Lower leg skin (tissue), 4 donors: ENCODE measurements at regions not wholly inside any gene's neighbourhood (a gene's known extent, or its start where the extent isn't known, plus 50 kb on each side); places are given as distances from the start of the nearest gene placed in this dataset.

ENCODE experiments used
- DNase-seq, 2 donors: peaks; one replicate each; pipeline ENCODE4 v3.0.0-alpha.2; 2019; ENCODE audit warnings: low spot score in 2 of 2
- H3K4me3 ChIP-seq: fragments of 200-600 bp; sonication (generic); 2 replicates; pipeline ENCODE4 v1.5.1; 2017; ENCODE audit warnings: mild to moderate bottlenecking, low read depth; ENCODE audit not compliant: poor library complexity, severe bottlenecking
- POLR2A ChIP-seq, 2 donors: fragments of 450-650 bp; IDR thresholded peaks; one replicate each; pipeline ENCODE4 v1.6.1; 2016 to 2017; ENCODE audit warnings: antibody characterized with exemption in 2 of 2, mild to moderate bottlenecking in 1 of 2, moderate library complexity in 1 of 2
- WGBS, 2 donors: methylation state at CpG; one replicate each; pipeline ENCODE4 v1.1.5; 2018; 5-methylcytosine and 5-hydroxymethylcytosine counted together
- intact Hi-C: fragments of 100-400 bp; cut with DNase I; formaldehyde crosslinking; loops from one replicate; pipeline ENCODE4 v1.15.0; 2023; ENCODE audit warnings: low total_unique reads
- TF ChIP-seq, protein P1 (sequence below), 3 donors: fragments of 450-650 bp; IDR thresholded peaks; one replicate each; pipeline ENCODE4 v1.5.1; 2016; ENCODE audit warnings: antibody characterized with exemption in 3 of 3, mild to moderate bottlenecking in 3 of 3, moderate library complexity in 2 of 3

DNA sequence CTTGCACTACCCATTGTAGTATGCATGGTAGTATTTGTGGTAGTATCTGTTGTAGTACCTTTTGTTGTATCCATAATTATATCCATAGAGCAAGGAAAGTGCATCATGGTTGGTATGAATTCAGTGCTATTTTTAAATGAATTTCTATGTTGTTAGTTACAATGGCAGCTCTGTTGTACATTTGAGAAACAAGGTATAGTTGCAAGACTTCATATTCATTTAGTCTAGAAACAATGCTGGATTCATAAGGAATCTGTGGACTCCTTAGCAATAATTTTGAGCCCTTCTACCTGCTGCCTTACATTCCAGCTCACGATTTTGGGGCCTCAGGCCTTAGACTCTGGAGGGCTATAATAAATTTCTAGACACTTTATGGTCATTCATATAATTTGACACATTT lies 141.8 kb downstream of the FAM43A start:
- TF ChIP-seq POLR2A (IDR thresholded peaks at IDR 0.05): no peak
- TF ChIP-seq, protein P1, sequence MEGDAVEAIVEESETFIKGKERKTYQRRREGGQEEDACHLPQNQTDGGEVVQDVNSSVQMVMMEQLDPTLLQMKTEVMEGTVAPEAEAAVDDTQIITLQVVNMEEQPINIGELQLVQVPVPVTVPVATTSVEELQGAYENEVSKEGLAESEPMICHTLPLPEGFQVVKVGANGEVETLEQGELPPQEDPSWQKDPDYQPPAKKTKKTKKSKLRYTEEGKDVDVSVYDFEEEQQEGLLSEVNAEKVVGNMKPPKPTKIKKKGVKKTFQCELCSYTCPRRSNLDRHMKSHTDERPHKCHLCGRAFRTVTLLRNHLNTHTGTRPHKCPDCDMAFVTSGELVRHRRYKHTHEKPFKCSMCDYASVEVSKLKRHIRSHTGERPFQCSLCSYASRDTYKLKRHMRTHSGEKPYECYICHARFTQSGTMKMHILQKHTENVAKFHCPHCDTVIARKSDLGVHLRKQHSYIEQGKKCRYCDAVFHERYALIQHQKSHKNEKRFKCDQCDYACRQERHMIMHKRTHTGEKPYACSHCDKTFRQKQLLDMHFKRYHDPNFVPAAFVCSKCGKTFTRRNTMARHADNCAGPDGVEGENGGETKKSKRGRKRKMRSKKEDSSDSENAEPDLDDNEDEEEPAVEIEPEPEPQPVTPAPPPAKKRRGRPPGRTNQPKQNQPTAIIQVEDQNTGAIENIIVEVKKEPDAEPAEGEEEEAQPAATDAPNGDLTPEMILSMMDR (IDR thresholded peaks at IDR 0.05): no peak
- H3K4me3 ChIP-seq: no peak overlapping the region
- 76 to 83% methylated on average over 1 of the region's 1 CpG for WGBS, 2 donors
- intact Hi-C loops: no loop called here
- DNase-seq: no peak

DNA sequence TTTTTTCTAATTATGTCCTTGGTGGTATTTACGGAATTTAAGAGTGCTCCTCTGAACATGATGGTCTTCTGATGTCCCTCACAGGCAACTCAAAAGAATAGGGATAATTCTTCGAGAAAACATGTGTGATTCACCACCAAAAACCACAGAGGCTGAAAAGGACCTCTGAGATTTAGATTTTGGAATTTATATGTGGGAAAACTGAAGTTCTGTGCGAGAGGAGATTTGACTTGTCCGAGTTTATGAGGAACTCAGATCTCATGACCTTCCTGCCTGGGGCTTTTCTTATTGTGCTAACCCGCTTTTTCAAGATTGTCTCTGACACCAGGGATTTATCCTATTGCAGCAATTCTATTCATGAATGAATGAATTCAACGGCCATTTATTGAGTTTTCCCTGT lies 142.4 kb downstream of the FAM43A start:
- DNase-seq: no peak
- 81 to 84% methylated on average over 6 of the region's 6 CpGs for WGBS, 2 donors
- intact Hi-C loops: no loop called here
- no peak overlapping the region for H3K4me3 ChIP-seq
- TF ChIP-seq POLR2A (IDR thresholded peaks at IDR 0.05): no peak
- TF ChIP-seq, protein P1 (IDR thresholded peaks at IDR 0.05): no peak

DNA sequence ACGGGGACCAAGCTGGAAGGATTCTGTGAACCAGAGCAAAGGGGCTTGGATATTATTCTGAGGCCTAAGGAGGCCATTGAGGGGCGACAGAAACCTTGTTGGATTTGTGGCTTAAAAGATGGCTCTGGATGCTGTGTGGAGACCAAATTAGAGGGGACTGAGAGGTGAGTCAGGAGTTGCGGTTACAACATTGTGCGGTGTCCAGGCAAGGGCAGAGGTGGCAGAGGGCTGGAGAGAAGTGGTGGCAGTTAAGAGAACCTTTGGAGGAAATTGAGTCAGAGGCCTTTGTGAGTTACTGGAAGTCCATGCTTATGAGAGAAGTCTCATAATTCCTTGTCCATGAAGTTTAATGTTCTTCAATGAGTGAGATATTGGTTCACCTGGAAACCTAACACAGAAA lies 143.2 kb downstream of the FAM43A start:
- H3K4me3 ChIP-seq: no peak overlapping the region
- intact Hi-C loops: no loop called here
- WGBS, 2 donors: 80 to 87% methylated on average over 4 of the region's 4 CpGs
- no peak for DNase-seq
- TF ChIP-seq, protein P1 (IDR thresholded peaks at IDR 0.05): no peak
- no peak for TF ChIP-seq POLR2A (IDR thresholded peaks at IDR 0.05)

DNA sequence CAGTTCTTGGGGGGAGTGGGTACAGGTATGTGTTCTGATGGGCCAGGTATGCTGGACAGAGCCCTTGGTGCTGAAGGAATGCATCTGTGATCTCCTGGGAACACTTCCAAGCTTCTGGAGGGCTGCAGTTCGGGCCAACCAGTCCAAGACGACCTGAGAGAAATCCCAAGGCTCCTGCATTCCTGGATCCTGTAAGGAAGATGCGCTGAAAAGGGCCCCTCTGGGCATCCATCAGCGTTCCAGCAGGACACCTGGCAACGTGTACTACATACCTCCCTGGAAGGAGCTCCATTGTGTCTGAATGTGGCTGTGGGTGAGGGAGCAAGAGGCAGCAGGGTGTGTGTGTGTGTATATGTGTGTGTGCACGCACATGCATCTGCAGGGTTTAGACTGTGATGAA lies 144.7 kb downstream of the FAM43A start:
- intact Hi-C loops: no loop called here
- no peak overlapping the region for H3K4me3 ChIP-seq
- 34 to 83% methylated on average over 4 to 6 of the region's 6 CpGs for WGBS, 2 donors
- DNase-seq: no peak
- TF ChIP-seq POLR2A (IDR thresholded peaks at IDR 0.05): no peak
- TF ChIP-seq, protein P1 (IDR thresholded peaks at IDR 0.05): no peak

DNA sequence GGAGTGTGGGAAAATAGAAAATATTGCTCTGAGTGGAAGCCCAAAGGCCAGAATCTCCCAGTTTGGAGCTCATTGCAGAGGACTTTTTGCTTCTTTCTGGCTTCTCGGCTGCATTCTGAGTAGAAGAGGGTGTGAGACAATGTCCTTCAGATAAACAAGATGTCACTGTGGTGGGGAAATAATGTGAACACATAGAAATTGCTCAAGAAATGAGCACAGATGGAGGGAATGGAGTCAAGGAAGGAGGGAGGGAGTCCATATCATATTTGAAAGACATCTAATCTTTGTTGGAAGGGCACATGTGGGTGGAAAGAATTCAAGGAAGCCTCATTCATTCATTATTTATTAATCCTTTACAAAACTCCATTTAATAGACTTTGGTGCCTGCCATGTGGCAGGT lies 145.3 kb downstream of the FAM43A start:
- TF ChIP-seq, protein P1 (IDR thresholded peaks at IDR 0.05): no peak
- TF ChIP-seq POLR2A (IDR thresholded peaks at IDR 0.05): no peak
- 87 to 93% methylated on average over 1 of the region's 1 CpG for WGBS, 2 donors
- intact Hi-C loops: no loop called here
- DNase-seq: no peak
- H3K4me3 ChIP-seq: no peak overlapping the region

DNA sequence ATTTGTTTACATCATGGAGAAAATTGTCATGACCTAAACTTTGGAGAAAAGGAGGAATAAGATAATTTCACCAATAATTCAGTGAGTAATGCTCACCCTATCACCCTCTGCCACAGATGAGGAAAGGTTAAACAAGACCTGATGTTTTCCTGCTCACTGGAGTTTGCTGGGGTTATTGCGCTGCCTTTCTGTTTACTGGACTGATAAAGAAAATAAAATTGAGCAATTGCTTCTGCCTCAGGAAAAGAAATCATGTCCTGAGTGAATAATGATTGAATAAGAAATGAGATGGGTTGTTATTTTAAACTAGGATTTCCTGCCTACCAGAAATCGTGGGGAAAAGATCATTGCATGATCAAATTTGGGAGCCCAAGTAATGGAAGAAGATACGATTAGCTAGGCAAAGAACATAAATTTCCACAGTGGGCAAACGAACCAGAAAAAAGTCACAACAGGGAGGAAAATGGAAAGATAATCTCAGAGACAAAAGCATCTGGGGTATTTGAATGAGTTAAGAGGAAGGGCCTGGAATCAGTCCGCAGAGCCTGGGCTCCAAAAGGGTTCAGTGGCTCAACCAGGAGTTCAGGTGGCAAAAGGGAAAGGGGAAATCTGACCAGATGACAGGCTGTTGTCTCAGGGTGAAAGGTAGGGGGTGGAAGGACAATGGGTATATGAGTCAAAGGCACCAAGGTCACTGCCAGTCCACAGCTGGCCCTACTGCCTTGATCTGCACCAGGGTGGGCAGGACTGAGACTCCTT lies 146.8 kb downstream of the FAM43A start:
- DNase-seq: no peak
- no peak for TF ChIP-seq POLR2A (IDR thresholded peaks at IDR 0.05)
- TF ChIP-seq, protein P1 (IDR thresholded peaks at IDR 0.05): no peak
- intact Hi-C loops: no loop called here
- 80 to 84% methylated on average over 5 of the region's 5 CpGs for WGBS, 2 donors
- no peak overlapping the region for H3K4me3 ChIP-seq
